Left lung (tissue), 4 donors: ENCODE measurements at regions not wholly inside any gene's neighbourhood (a gene's known extent, or its start where the extent isn't known, plus 50 kb on each side); places are given as distances from the start of the nearest gene placed in this dataset.

Experiments used
- ATAC-seq: fragments of 200-7000 bp; cut with Tn5 transposase; one replicate; pipeline ENCODE4 v1.9.1; 2020; ENCODE audit warnings: moderate library complexity
- DNase-seq, 4 donors: peaks; one replicate each; pipeline ENCODE4 v3.0.0-alpha.2; 2013 to 2020
- H3K27ac ChIP-seq, 2 donors: fragments of 200-600 bp; sonication (generic) in 1 of 2; one replicate each; pipeline versions ENCODE4 v1.5.0 to v1.8.0; 2020 to 2021
- H3K27me3 ChIP-seq, 2 donors: fragments of 200-600 bp; sonication (generic) in 1 of 2; one replicate each; pipeline versions ENCODE4 v1.5.0 to v1.8.0; 2020 to 2021
- H3K36me3 ChIP-seq, 2 donors: fragments of 200-600 bp; sonication (generic) in 1 of 2; one replicate each; pipeline versions ENCODE4 v1.5.0 to v1.8.0; 2020 to 2021
- H3K4me1 ChIP-seq, 2 donors: fragments of 200-600 bp; one replicate each; pipeline ENCODE4 v1.8.0; 2021
- H3K4me3 ChIP-seq, 2 donors: fragments of 200-600 bp; sonication (generic) in 1 of 2; one replicate each; pipeline versions ENCODE4 v1.5.0 to v1.8.0; 2020 to 2021; ENCODE audit warnings: mild to moderate bottlenecking in 1 of 2
- H3K9me3 ChIP-seq, 2 donors: fragments of 200-600 bp; sonication (generic) in 1 of 2; one replicate each; pipeline versions ENCODE4 v1.5.0 to v1.8.0; 2020 to 2021
- intact Hi-C, 2 donors: fragments of 100-400 bp; cut with DNase I; formaldehyde crosslinking; loops; one replicate each; pipeline versions ENCODE4 v1.11.2 to v1.14.2; 2022
- TF ChIP-seq, protein P1 (sequence below), 2 donors: fragments of 200-600 bp; sonication (generic) in 1 of 2; IDR thresholded peaks; one replicate each; pipeline versions ENCODE4 v1.5.0 to v1.8.0; 2021; ENCODE audit warnings: antibody characterized with exemption in 2 of 2
- donor health status: DM: no; HTN: yes; CAD: no.
- donor health status: DM: no; HTN: no; CAD: no.

DNA sequence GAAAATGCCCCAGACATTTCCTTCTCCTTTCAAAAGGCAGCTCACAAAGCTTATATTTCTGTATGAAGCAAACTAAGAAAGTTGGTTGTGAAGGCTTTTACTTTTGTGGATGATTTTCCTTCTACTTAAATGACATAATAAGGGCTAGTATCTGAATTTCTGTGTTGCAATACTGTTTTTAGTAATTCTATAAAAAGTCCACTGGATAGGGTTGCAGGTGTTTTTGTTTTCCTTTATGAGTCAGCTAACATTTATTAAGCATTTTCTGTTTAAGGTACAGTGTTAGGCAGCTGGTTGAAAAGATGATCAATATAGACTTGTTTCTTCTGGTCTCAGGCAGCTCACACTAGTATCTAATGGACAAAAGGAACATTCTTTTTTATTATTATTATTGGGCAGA, 722.2 kb downstream of the RWDD3 start:
- H3K27ac ChIP-seq = no peak overlapping the region
- TF ChIP-seq, protein P1, sequence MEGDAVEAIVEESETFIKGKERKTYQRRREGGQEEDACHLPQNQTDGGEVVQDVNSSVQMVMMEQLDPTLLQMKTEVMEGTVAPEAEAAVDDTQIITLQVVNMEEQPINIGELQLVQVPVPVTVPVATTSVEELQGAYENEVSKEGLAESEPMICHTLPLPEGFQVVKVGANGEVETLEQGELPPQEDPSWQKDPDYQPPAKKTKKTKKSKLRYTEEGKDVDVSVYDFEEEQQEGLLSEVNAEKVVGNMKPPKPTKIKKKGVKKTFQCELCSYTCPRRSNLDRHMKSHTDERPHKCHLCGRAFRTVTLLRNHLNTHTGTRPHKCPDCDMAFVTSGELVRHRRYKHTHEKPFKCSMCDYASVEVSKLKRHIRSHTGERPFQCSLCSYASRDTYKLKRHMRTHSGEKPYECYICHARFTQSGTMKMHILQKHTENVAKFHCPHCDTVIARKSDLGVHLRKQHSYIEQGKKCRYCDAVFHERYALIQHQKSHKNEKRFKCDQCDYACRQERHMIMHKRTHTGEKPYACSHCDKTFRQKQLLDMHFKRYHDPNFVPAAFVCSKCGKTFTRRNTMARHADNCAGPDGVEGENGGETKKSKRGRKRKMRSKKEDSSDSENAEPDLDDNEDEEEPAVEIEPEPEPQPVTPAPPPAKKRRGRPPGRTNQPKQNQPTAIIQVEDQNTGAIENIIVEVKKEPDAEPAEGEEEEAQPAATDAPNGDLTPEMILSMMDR (IDR thresholded peaks at IDR 0.05) = no peak
- H3K4me3 ChIP-seq = no peak overlapping the region
- H3K4me1 ChIP-seq = no peaks in the 10 kb centered on the region
- peaks cover 0 to 6% of the 10 kb centered on the region in 2 donors for H3K9me3 ChIP-seq
- H3K27me3 ChIP-seq = no peaks in the 10 kb centered on the region
- no peak for DNase-seq
- ATAC-seq = no peak
- intact Hi-C loops = no loop called here
- no peaks in the 10 kb centered on the region for H3K36me3 ChIP-seq

DNA sequence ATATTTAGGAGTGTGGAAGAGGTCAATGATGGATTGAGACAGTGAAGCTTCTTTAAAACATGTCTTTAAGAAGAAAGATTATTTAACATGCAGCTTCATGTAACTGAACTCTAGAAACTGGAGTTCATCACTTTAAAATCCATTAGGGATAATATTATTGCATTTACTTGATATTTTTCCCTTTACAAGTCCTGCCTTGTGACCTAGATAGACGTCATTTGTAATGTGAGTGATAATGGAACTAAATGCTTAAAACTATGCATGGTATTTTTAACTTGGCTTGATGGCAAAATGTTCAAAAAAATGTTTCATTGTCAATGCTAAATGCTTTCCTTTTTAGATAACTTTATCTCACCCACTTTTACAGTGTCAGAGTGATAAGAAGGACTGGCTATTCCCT, 723.7 kb downstream of the RWDD3 start:
- no peak overlapping the region for H3K4me3 ChIP-seq
- H3K36me3 ChIP-seq = no peaks in the 10 kb centered on the region
- no peak for DNase-seq
- H3K27me3 ChIP-seq = no peaks in the 10 kb centered on the region
- intact Hi-C loops = no loop called here
- H3K9me3 ChIP-seq = peaks cover 0 to 7% of the 10 kb centered on the region in 2 donors
- TF ChIP-seq, protein P1 (IDR thresholded peaks at IDR 0.05) = no peak
- H3K27ac ChIP-seq = no peak overlapping the region
- no peak for ATAC-seq
- H3K4me1 ChIP-seq = no peaks in the 10 kb centered on the region

DNA sequence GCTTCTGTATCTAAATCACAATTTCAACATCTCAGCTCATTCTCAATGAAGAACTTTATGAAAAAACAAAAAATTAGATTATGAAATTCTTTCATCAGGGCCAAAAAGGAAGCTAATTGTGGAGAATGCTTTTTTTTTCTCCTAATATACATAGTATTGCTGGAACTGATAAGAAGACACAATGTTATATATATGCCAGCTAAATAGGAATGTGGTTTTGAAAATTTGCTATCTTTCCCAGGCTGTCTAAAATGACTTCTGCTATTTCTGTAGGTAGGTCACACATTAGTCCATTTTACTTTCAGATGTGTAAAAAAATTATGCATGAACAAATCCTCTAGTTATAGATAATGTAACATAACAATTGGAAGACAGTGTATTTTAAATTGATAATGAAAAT, 732.9 kb downstream of the RWDD3 start:
- H3K9me3 ChIP-seq = peaks cover 0 to 22% of the 10 kb centered on the region in 2 donors
- TF ChIP-seq, protein P1 (IDR thresholded peaks at IDR 0.05) = no peak
- no peak overlapping the region for H3K4me3 ChIP-seq
- no peaks in the 10 kb centered on the region for H3K4me1 ChIP-seq
- no peak overlapping the region for H3K27ac ChIP-seq
- no peak for DNase-seq
- intact Hi-C loops = no loop called here
- no peaks in the 10 kb centered on the region for H3K36me3 ChIP-seq
- H3K27me3 ChIP-seq = no peaks in the 10 kb centered on the region
- no peak for ATAC-seq

DNA sequence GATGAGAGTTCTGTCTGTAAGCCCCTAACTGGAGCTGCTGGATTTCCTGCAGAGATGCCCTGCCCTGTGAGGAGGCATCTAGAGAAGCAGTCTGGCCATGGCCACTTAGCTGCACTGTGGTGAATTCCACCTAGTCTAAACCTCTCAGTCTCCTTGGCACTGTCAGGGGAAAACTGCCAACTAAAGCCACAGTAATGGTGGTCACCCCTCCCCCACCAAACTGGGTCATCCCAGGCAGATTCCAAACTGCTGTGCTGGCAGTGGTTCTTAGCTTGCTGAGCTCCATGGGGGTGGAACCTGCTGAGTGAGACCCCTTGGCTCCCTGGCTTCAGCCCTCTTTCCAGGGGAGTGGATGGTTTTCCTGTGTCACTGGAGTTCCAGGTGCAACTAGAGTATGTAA, 740.6 kb downstream of the RWDD3 start:
- TF ChIP-seq, protein P1 (IDR thresholded peaks at IDR 0.05) = no peak
- Histone ChIP-seq H3K4me1 (no peaks in the 10 kb centered on the region), H3K36me3 (no peaks in the 10 kb centered on the region), H3K27me3 (no peaks in the 10 kb centered on the region), H3K9me3 (peaks cover 0 to 8% of the 10 kb centered on the region in 2 donors), H3K27ac (no peak overlapping the region), H3K4me3 (no peak overlapping the region)
- intact Hi-C loops = no loop called here
- ATAC-seq (no peak), DNase-seq (no peak)

DNA sequence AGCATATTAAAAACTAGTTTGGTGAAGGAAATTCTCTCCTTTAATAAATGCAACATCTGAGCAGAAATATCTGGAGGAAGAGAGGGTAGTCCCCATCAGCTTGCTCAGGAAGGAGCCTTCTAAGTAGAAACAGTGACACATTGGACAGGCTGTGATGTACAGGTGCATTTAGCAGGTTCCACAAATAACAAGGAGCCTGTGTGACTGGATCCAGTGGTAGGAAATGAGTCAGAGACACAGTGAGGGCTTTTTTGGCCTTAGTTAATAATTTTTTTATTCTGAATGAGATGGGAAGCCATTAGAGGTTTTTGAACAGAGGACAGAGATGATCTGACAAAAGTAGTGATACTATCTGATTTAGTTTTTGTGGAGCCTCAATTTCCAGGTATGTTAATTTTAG, 738.9 kb upstream of the PTBP2 start:
- DNase-seq = no peak
- intact Hi-C loops = no loop called here
- Histone ChIP-seq H3K4me3 (no peak overlapping the region), H3K4me1 (no peaks in the 10 kb centered on the region), H3K27ac (no peak overlapping the region), H3K9me3 (no peaks in the 10 kb centered on the region), H3K36me3 (no peaks in the 10 kb centered on the region), H3K27me3 (no peaks in the 10 kb centered on the region)
- TF ChIP-seq, protein P1 (IDR thresholded peaks at IDR 0.05) = no peak
- ATAC-seq = no peak
